Spleen (tissue), 7 donors: ENCODE measurements at regions not wholly inside any gene's neighbourhood (a gene's known extent, or its start where the extent isn't known, plus 50 kb on each side); places are given as distances from the start of the nearest gene placed in this dataset.

Experiments used
- POLR2AphosphoS5 ChIP-seq, 3 donors: sonication (generic); formaldehyde crosslinking; IDR thresholded peaks; one replicate each; pipeline ENCODE4 v1.5.1; 2017; ENCODE audit warnings: antibody characterized with exemption in 3 of 3
- TF ChIP-seq, protein P1 (sequence below), 11 experiments: fragments of 200-600 bp in 7 of 11; fragments of 450-650 bp in 4 of 11; sonication (generic) in 4 of 11; IDR thresholded peaks in 8 of 11; conservative IDR thresholded peaks in 3 of 11; 1 replicate in 7 of 11; 2 replicates in 4 of 11; pipeline versions ENCODE4 v1.4.0 to v1.8.0; 2016 to 2021; ENCODE audit warnings: antibody characterized with exemption in 11 of 11, inconsistent platforms in 4 of 11, mild to moderate bottlenecking in 1 of 11
- donor health status: DM: no; HTN: no; CAD: no; lungs with moderate emphysema.
- donor health status: DM: no; HTN: no; CAD: no.
- donor health status: DM: no; HTN: no; CAD: no.

- TF ChIP-seq, protein P1, sequence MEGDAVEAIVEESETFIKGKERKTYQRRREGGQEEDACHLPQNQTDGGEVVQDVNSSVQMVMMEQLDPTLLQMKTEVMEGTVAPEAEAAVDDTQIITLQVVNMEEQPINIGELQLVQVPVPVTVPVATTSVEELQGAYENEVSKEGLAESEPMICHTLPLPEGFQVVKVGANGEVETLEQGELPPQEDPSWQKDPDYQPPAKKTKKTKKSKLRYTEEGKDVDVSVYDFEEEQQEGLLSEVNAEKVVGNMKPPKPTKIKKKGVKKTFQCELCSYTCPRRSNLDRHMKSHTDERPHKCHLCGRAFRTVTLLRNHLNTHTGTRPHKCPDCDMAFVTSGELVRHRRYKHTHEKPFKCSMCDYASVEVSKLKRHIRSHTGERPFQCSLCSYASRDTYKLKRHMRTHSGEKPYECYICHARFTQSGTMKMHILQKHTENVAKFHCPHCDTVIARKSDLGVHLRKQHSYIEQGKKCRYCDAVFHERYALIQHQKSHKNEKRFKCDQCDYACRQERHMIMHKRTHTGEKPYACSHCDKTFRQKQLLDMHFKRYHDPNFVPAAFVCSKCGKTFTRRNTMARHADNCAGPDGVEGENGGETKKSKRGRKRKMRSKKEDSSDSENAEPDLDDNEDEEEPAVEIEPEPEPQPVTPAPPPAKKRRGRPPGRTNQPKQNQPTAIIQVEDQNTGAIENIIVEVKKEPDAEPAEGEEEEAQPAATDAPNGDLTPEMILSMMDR (IDR thresholded peaks at IDR 0.05 in 8 of 11, conservative IDR thresholded peaks at IDR 0.05 in 3 of 11), result no peak
- TF ChIP-seq POLR2AphosphoS5 (IDR thresholded peaks at IDR 0.05), result no peak
Measured at GRCh38 chr9:73370053-73370452, 218.4 kb downstream of the ANXA1 start.
